IPS-NIHi7 (cell line): ENCODE measurements at regions not wholly inside any gene's neighbourhood (a gene's known extent, or its start where the extent isn't known, plus 50 kb on each side); places are given as distances from the start of the nearest gene placed in this dataset.

Experiments
- DNase-seq: peaks from one replicate; pipeline ENCODE4 v3.0.0; 2012; ENCODE audit warnings: mixed read lengths; ENCODE audit errors: extremely low spot score

- no peak for DNase-seq
These were observed 294.7 kb upstream of the PITRM1 start for GRCh38 chr10:3467052-3467951.

GRCh38 chr10:3465406-3465891 is 292.9 kb upstream of the PITRM1 start:
- DNase-seq: no peak

- no peak for DNase-seq
These were observed 292.3 kb upstream of the PITRM1 start for GRCh38 chr10:3464760-3465405.

- no peak for DNase-seq
These were observed 288.0 kb upstream of the PITRM1 start for GRCh38 chr10:3460420-3461128.

- no peak for DNase-seq
These were observed 283.1 kb upstream of the PITRM1 start for GRCh38 chr10:3455385-3456334.

GRCh38 chr10:3452683-3453361 is 280.2 kb upstream of the PITRM1 start:
- no peak for DNase-seq

- DNase-seq: peak; percentile 52
These were observed 279.6 kb upstream of the PITRM1 start for GRCh38 chr10:3452173-3452626.

GRCh38 chr10:3451516-3452172 is 279.1 kb upstream of the PITRM1 start:
- no peak for DNase-seq

- DNase-seq: no peak
These were observed 273.6 kb upstream of the PITRM1 start for GRCh38 chr10:3446221-3446620.

GRCh38 chr10:3445648-3446047 is 273.1 kb upstream of the PITRM1 start:
- no peak for DNase-seq

- DNase-seq: no peak
These were observed 269.9 kb upstream of the PITRM1 start for GRCh38 chr10:3442451-3442990.

- DNase-seq: no peak
These were observed 266.6 kb upstream of the PITRM1 start for GRCh38 chr10:3439183-3439582.

GRCh38 chr10:3438606-3439005 is 266.0 kb upstream of the PITRM1 start:
- DNase-seq: no peak

- no peak for DNase-seq
These were observed 263.1 kb upstream of the PITRM1 start for GRCh38 chr10:3435671-3436070.

- no peak for DNase-seq
These were observed 261.4 kb upstream of the PITRM1 start for GRCh38 chr10:3433988-3434387.

- DNase-seq: no peak
These were observed 260.5 kb upstream of the PITRM1 start for GRCh38 chr10:3433131-3433530.

GRCh38 chr10:3432081-3432825 is 259.7 kb upstream of the PITRM1 start:
- DNase-seq: no peak

- no peak for DNase-seq
These were observed 257.9 kb upstream of the PITRM1 start for GRCh38 chr10:3430501-3430900.

- no peak for DNase-seq
These were observed 257.1 kb upstream of the PITRM1 start for GRCh38 chr10:3429676-3430075.
